ENCODE measurements at regions not wholly inside any gene's neighbourhood (a gene's known extent, or its start where the extent isn't known, plus 50 kb on each side); places are given as distances from the start of the nearest gene placed in this dataset.

GRCh38 chr14:30179381-30180130 is 251.9 kb upstream of the PRKD1 start:
- no peaks in the 10 kb centered on the region for H3K27me3 ChIP-seq
- H3K36me3 ChIP-seq: no peaks in the 10 kb centered on the region
- intact Hi-C loops (cut with DNase I; ENCODE audit: low total_unique reads): no loop called here
- H3K9me3 ChIP-seq: no peaks in the 10 kb centered on the region
- peaks cover 0 to 3% of the 10 kb centered on the region in 2 donors for H3K4me1 ChIP-seq
- no peak for TF ChIP-seq POLR2A (IDR thresholded peaks at IDR 0.05)
- TF ChIP-seq POLR2AphosphoS5 (IDR thresholded peaks at IDR 0.05): no peak
- peak overlapping the region; percentile 41 to 86 for H3K27ac ChIP-seq
- H3K4me3 ChIP-seq: no peak overlapping the region
- DNase-seq (ENCODE audit: low spot score in 2 of 2): no peak

- TF ChIP-seq CTCF (IDR thresholded peaks at IDR 0.05) (no peak), POLR2A (IDR thresholded peaks at IDR 0.05) (no peak), POLR2AphosphoS5 (IDR thresholded peaks at IDR 0.05) (no peak)
- peak overlapping the region; percentile 41 to 86 for H3K27ac ChIP-seq
Observed at GRCh38 chr14:30180219-30180618, 252.6 kb upstream of the PRKD1 start.

GRCh38 chr14:30185832-30186231 is 258.2 kb upstream of the PRKD1 start:
- Histone ChIP-seq H3K4me3 (no peak overlapping the region), H3K36me3 (no peaks in the 10 kb centered on the region), H3K4me1 (no peaks in the 10 kb centered on the region), H3K9me3 (no peaks in the 10 kb centered on the region), H3K27ac (no peak overlapping the region), H3K27me3 (no peaks in the 10 kb centered on the region)
- intact Hi-C loops (cut with DNase I; ENCODE audit: low total_unique reads): no loop called here
- TF ChIP-seq POLR2AphosphoS5 (IDR thresholded peaks at IDR 0.05): no peak
- TF ChIP-seq POLR2A (IDR thresholded peaks at IDR 0.05): no peak
- TF ChIP-seq CTCF (IDR thresholded peaks at IDR 0.05): no peak
- DNase-seq (ENCODE audit: low spot score in 2 of 2): no peak

More at GRCh38 chr14:30180219-30180618, 252.6 kb upstream of the PRKD1 start:
- H3K27me3 ChIP-seq: no peaks in the 10 kb centered on the region
- H3K4me3 ChIP-seq: no peak overlapping the region
- H3K9me3 ChIP-seq: no peaks in the 10 kb centered on the region
- intact Hi-C loops (cut with DNase I; ENCODE audit: low total_unique reads): no loop called here
- H3K36me3 ChIP-seq: no peaks in the 10 kb centered on the region
- no peak for DNase-seq (ENCODE audit: low spot score in 2 of 2)
- H3K4me1 ChIP-seq: peaks cover 0 to 3% of the 10 kb centered on the region in 2 donors

- no peak for DNase-seq (ENCODE audit: low spot score in 2 of 2)
- no peaks in the 10 kb centered on the region for H3K36me3 ChIP-seq
- H3K4me1 ChIP-seq: no peaks in the 10 kb centered on the region
- H3K9me3 ChIP-seq: no peaks in the 10 kb centered on the region
- no peak for TF ChIP-seq POLR2AphosphoS5 (IDR thresholded peaks at IDR 0.05)
- no peak for TF ChIP-seq POLR2A (IDR thresholded peaks at IDR 0.05)
- no peak for TF ChIP-seq CTCF (IDR thresholded peaks at IDR 0.05)
- intact Hi-C loops (cut with DNase I; ENCODE audit: low total_unique reads): no loop called here
- no peak overlapping the region for H3K4me3 ChIP-seq
- H3K27me3 ChIP-seq: no peaks in the 10 kb centered on the region
- no peak overlapping the region for H3K27ac ChIP-seq
Observed at GRCh38 chr14:30191639-30192279, 264.1 kb upstream of the PRKD1 start.

DNA sequence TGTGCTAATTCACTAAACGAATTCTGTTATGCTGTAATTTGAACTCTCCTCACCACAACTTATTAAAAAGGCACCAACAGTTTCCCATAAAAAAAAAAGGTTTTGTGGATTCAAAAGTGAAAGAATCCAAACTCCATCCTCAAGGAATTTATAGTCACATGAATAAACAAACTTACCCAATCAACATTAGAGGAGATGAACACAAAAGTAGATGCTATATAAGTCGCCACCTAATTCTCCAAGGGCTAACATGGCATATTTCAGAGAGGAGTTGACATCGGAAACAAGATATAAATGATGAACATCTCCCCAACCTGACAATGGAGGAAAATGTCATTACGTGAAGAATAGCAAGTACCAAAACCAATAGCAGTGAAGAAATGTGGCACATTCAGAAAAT is 265.5 kb upstream of the PRKD1 start:
- H3K36me3 ChIP-seq: no peaks in the 10 kb centered on the region
- no peak overlapping the region for H3K4me3 ChIP-seq
- no peaks in the 10 kb centered on the region for H3K27me3 ChIP-seq
- intact Hi-C loops (cut with DNase I; ENCODE audit: low total_unique reads): no loop called here
- H3K4me1 ChIP-seq: no peaks in the 10 kb centered on the region
- no peak for TF ChIP-seq POLR2A (IDR thresholded peaks at IDR 0.05)
- TF ChIP-seq POLR2AphosphoS5 (IDR thresholded peaks at IDR 0.05): no peak
- no peak for TF ChIP-seq CTCF (IDR thresholded peaks at IDR 0.05)
- DNase-seq (ENCODE audit: low spot score in 2 of 2): no peak
- H3K27ac ChIP-seq: no peak overlapping the region
- H3K9me3 ChIP-seq: no peaks in the 10 kb centered on the region

Data from breast epithelium (tissue), 4 donors.